SK-N-MC (cell line): ENCODE measurements at regions not wholly inside any gene's neighbourhood (a gene's known extent, or its start where the extent isn't known, plus 50 kb on each side); places are given as distances from the start of the nearest gene placed in this dataset.

Experiments used
- EZH2 ChIP-seq: fragments of 200-600 bp; sonication (generic); IDR thresholded peaks from one replicate; pipeline ENCODE4 v1.6.1; 2017; ENCODE audit warnings: antibody characterized with exemption
- FOXP2 ChIP-seq: optimal IDR thresholded peaks from 2 replicates; pipeline ENCODE3; 2011; ENCODE audit warnings: mild to moderate bottlenecking, moderate library complexity; ENCODE audit not compliant: insufficient read depth; ENCODE audit errors: extremely low read length, control extremely low read depth
- POLR2AphosphoS5 ChIP-seq: IDR thresholded peaks from 2 replicates; pipeline ENCODE4 v1.6.1; 2012; ENCODE audit warnings: mild to moderate bottlenecking, low read depth, low read length, borderline replicate concordance

DNA sequence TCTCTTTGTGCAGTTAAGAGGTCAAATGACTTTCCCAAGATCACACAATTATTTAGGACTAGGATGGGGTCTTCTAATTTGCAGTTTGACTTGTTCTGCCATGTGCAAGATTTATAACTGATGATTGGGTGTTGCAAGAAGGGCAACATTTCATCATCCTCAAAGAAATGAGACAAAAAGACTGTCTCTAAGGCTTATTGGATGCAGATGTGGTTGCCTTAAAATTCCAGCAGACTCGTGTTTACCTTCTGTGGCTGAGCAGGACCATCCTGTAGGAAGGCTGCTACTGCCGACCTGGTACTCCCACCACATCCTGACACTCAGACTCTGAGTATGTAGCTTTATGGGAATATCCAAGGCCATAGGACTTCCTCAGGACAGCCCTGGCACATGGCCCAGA is 99.9 kb upstream of the SGIP1 start:
- TF ChIP-seq FOXP2: no peak
- TF ChIP-seq EZH2: no peak
- TF ChIP-seq POLR2AphosphoS5: no peak; the same call in 1 of the 2 replicates
